Endothelial cell of umbilical vein (primary cell): ENCODE measurements at regions not wholly inside any gene's neighbourhood (a gene's known extent, or its start where the extent isn't known, plus 50 kb on each side); places are given as distances from the start of the nearest gene placed in this dataset.

ENCODE experiments used
- CTCF ChIP-seq, 2 donors: IDR thresholded peaks; 1 replicate in 1 of 2; 2 replicates in 1 of 2; pipeline ENCODE4 v1.5.1; 2011; ENCODE audit warnings: low read length in 2 of 2, mild to moderate bottlenecking in 2 of 2, moderate library complexity in 2 of 2, control low read depth in 1 of 2, inconsistent platforms in 1 of 2, low read depth in 1 of 2; ENCODE audit not compliant: insufficient read depth in 1 of 2; ENCODE audit errors: extremely low read depth in 1 of 2
- POLR2A ChIP-seq: IDR thresholded peaks from 2 replicates; pipeline ENCODE4 v1.6.1; 2012; ENCODE audit warnings: low read depth, mild to moderate bottlenecking, control low read depth, low read length

- TF ChIP-seq CTCF (IDR thresholded peaks at IDR 0.05; ENCODE audit: extremely low read depth in 1 of 2, insufficient read depth in 1 of 2, low read depth in 1 of 2, low read length in 2 of 2) = no peak
- no peak for TF ChIP-seq POLR2A
These were observed 89.4 kb upstream of the TACR1 start for GRCh38 chr2:75288760-75289159.
